HL-60 (cell line): ENCODE measurements at regions not wholly inside any gene's neighbourhood (a gene's known extent, or its start where the extent isn't known, plus 50 kb on each side); places are given as distances from the start of the nearest gene placed in this dataset.

ENCODE experiments used
- DNase-seq, 2 experiments: peaks; one replicate each; pipeline ENCODE4 v3.0.0-alpha.2; 2010 to 2020; ENCODE audit warnings: low read depth in 1 of 2, low spot score in 1 of 2
- H3K27ac ChIP-seq: fragments of 250-450 bp; sonication (Bioruptor Pico); replicated peaks from 2 replicates; pipeline ENCODE4 v1.5.1; 2020; ENCODE audit warnings: mild to moderate bottlenecking, moderate library complexity
- H3K27me3 ChIP-seq: fragments of 250-450 bp; sonication (Bioruptor Pico); 2 replicates; pipeline ENCODE4 v1.5.1; 2021; ENCODE audit warnings: mild to moderate bottlenecking, moderate library complexity; ENCODE audit not compliant: insufficient read depth, poor library complexity, severe bottlenecking
- H3K4me3 ChIP-seq: replicated peaks from 2 replicates; pipeline ENCODE4 v1.5.1; 2011; ENCODE audit warnings: mild to moderate bottlenecking, control low read depth, low read length; ENCODE audit not compliant: insufficient read depth
- GABPA ChIP-seq: IDR thresholded peaks from 2 replicates; pipeline ENCODE4 v1.6.1; 2012; ENCODE audit warnings: low read depth
- POLR2AphosphoS5 ChIP-seq: IDR thresholded peaks from 2 replicates; pipeline ENCODE4 v1.6.1; 2012; ENCODE audit warnings: low read depth
- REST ChIP-seq: IDR thresholded peaks from 2 replicates; pipeline ENCODE4 v1.6.1; 2012; ENCODE audit warnings: low read depth; ENCODE audit not compliant: insufficient replicate concordance
- SPI1 ChIP-seq: IDR thresholded peaks from 2 replicates; pipeline ENCODE4 v1.6.1; 2012; ENCODE audit warnings: low read depth, mild to moderate bottlenecking, borderline replicate concordance
- TF ChIP-seq, protein P1 (sequence below): IDR thresholded peaks from one replicate; pipeline ENCODE4 v1.5.1; 2011; ENCODE audit warnings: low read length, control low read depth, inconsistent platforms; ENCODE audit not compliant: insufficient read depth

DNA sequence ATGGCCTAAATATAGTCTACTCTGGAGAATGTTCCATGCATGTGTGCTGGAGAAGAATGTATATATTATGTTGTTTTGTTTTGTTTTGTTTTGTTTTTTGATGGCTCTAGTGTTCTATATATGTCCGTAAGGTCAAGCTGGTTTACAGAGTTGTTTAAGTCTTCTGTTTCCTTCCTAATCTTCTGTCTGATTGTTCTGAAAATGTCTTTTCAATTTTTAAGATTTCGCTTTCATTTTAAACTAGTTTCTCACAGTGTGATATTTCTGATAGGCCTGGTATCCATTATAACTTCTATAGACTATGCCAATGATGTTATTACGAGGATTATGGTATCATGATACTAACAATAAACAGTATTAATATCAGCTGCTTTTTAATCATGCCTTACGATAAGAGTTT lies 1126.3 kb upstream of the SORCS1 start:
- H3K4me3 ChIP-seq: no peak overlapping the region
- no peak overlapping the region for H3K27ac ChIP-seq
- no peak for DNase-seq
- no peaks in the 10 kb centered on the region for H3K27me3 ChIP-seq
- no peak for TF ChIP-seq REST
- TF ChIP-seq SPI1: no peak
- TF ChIP-seq POLR2AphosphoS5: no peak
- no peak for TF ChIP-seq GABPA
- TF ChIP-seq, protein P1, sequence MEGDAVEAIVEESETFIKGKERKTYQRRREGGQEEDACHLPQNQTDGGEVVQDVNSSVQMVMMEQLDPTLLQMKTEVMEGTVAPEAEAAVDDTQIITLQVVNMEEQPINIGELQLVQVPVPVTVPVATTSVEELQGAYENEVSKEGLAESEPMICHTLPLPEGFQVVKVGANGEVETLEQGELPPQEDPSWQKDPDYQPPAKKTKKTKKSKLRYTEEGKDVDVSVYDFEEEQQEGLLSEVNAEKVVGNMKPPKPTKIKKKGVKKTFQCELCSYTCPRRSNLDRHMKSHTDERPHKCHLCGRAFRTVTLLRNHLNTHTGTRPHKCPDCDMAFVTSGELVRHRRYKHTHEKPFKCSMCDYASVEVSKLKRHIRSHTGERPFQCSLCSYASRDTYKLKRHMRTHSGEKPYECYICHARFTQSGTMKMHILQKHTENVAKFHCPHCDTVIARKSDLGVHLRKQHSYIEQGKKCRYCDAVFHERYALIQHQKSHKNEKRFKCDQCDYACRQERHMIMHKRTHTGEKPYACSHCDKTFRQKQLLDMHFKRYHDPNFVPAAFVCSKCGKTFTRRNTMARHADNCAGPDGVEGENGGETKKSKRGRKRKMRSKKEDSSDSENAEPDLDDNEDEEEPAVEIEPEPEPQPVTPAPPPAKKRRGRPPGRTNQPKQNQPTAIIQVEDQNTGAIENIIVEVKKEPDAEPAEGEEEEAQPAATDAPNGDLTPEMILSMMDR: no peak

- no peak for DNase-seq
- Histone ChIP-seq H3K4me3 (no peak overlapping the region), H3K27me3 (no peaks in the 10 kb centered on the region), H3K27ac (no peak overlapping the region)
- TF ChIP-seq, protein P1: no peak
- no peak for TF ChIP-seq REST
- no peak for TF ChIP-seq SPI1
- TF ChIP-seq POLR2AphosphoS5: no peak
- TF ChIP-seq GABPA: no peak
Observed at GRCh38 chr10:108275895-108276685, 1111.6 kb upstream of the SORCS1 start.

GRCh38 chr10:108260383-108260906 lies 1095.9 kb upstream of the SORCS1 start:
- H3K4me3 ChIP-seq: no peak overlapping the region
- no peak for DNase-seq
- TF ChIP-seq GABPA: no peak
- TF ChIP-seq POLR2AphosphoS5: no peak
- TF ChIP-seq REST: no peak
- TF ChIP-seq, protein P1: no peak
- TF ChIP-seq SPI1: no peak
- H3K27me3 ChIP-seq: no peaks in the 10 kb centered on the region
- no peak overlapping the region for H3K27ac ChIP-seq
